Neuronal stem cell (in vitro differentiated cells): ENCODE measurements at regions not wholly inside any gene's neighbourhood (a gene's known extent, or its start where the extent isn't known, plus 50 kb on each side); places are given as distances from the start of the nearest gene placed in this dataset.

Source experiments
- DNase-seq: peaks from one replicate; pipeline ENCODE4 v3.0.0-alpha.2; 2013; ENCODE audit warnings: low spot score
- H2AFZ ChIP-seq: one replicate; pipeline ENCODE4 v1.6.1; 2013; ENCODE audit warnings: mild to moderate bottlenecking, low read length, inconsistent platforms
- H2AK5ac ChIP-seq: 2 replicates; pipeline ENCODE4 v1.6.1; 2013; ENCODE audit warnings: low read depth, mild to moderate bottlenecking, inconsistent platforms, low read length, moderate library complexity, mixed read lengths
- H2BK120ac ChIP-seq: 2 replicates; pipeline ENCODE4 v1.6.1; 2013; ENCODE audit warnings: low read depth, mild to moderate bottlenecking, inconsistent platforms, low read length, moderate library complexity, mixed read lengths
- H2BK12ac ChIP-seq: one replicate; pipeline ENCODE4 v1.6.1; 2013; ENCODE audit warnings: low read length, inconsistent platforms
- H2BK15ac ChIP-seq: 2 replicates; pipeline ENCODE4 v1.6.1; 2013; ENCODE audit warnings: mild to moderate bottlenecking, low read length, inconsistent platforms, mixed read lengths
- H2BK5ac ChIP-seq: one replicate; pipeline ENCODE4 v1.6.1; 2013; ENCODE audit warnings: inconsistent platforms, mild to moderate bottlenecking, low read length, moderate library complexity
- H3K14ac ChIP-seq: one replicate; pipeline ENCODE4 v1.6.1; 2013; ENCODE audit warnings: low read length, inconsistent platforms
- H3K18ac ChIP-seq: 2 replicates; pipeline ENCODE4 v1.6.1; 2013; ENCODE audit warnings: low read length, inconsistent platforms
- H3K23ac ChIP-seq: 2 replicates; pipeline ENCODE4 v1.6.1; 2013; ENCODE audit warnings: low read depth, mild to moderate bottlenecking, mixed read lengths, low read length, inconsistent platforms; ENCODE audit not compliant: poor library complexity
- H3K27ac ChIP-seq: replicated peaks from 3 replicates; pipeline ENCODE4 v1.5.1; 2013; ENCODE audit warnings: low read length, inconsistent platforms
- H3K27me3 ChIP-seq, 3 experiments: 2 replicates each; pipeline ENCODE4 v1.6.1; 2013; ENCODE audit warnings: low read length in 3 of 3, mild to moderate bottlenecking in 2 of 3, inconsistent platforms in 1 of 3, low read depth in 1 of 3, mixed read lengths in 1 of 3, moderate library complexity in 1 of 3; ENCODE audit not compliant: control insufficient read depth in 3 of 3, insufficient read depth in 3 of 3
- H3K36me3 ChIP-seq, 2 donors: replicated peaks in 1 of 2; 2 replicates each; pipeline ENCODE4 v1.6.1; 2013; ENCODE audit warnings: low read length in 2 of 2; ENCODE audit not compliant: control insufficient read depth in 2 of 2, insufficient read depth in 2 of 2
- H3K4ac ChIP-seq: 2 replicates; pipeline ENCODE4 v1.6.1; 2013; ENCODE audit warnings: inconsistent platforms, mild to moderate bottlenecking, low read length, moderate library complexity
- H3K4me1 ChIP-seq, 2 donors: 1 replicate in 1 of 2; 2 replicates in 1 of 2; pipeline ENCODE4 v1.6.1; 2013; ENCODE audit warnings: low read length in 2 of 2, low read depth in 1 of 2; ENCODE audit not compliant: control insufficient read depth in 2 of 2, insufficient read depth in 1 of 2
- H3K4me2 ChIP-seq: one replicate; pipeline ENCODE4 v1.6.1; 2013; ENCODE audit warnings: mild to moderate bottlenecking, low read length, inconsistent platforms; ENCODE audit not compliant: insufficient read depth, poor library complexity, severe bottlenecking
- H3K4me3 ChIP-seq, 2 donors: 2 replicates each; pipeline ENCODE4 v1.5.1; 2013; ENCODE audit warnings: low read length in 2 of 2, mild to moderate bottlenecking in 2 of 2, inconsistent platforms in 1 of 2, moderate library complexity in 1 of 2
- H3K79me1 ChIP-seq: one replicate; pipeline ENCODE4 v1.6.1; 2013; ENCODE audit warnings: low read depth, mild to moderate bottlenecking, inconsistent platforms, low read length, moderate library complexity
- H3K9ac ChIP-seq: one replicate; pipeline ENCODE4 v1.6.1; 2013; ENCODE audit warnings: mild to moderate bottlenecking, low read depth, low read length, inconsistent platforms; ENCODE audit not compliant: poor library complexity
- H3K9me3 ChIP-seq, 2 donors: replicated peaks in 1 of 2; 2 replicates each; pipeline versions ENCODE3 to v1.6.1; 2013; ENCODE audit warnings: low read length in 2 of 2, mild to moderate bottlenecking in 2 of 2, inconsistent platforms in 1 of 2, low read depth in 1 of 2, mixed read lengths in 1 of 2, moderate library complexity in 1 of 2; ENCODE audit not compliant: control insufficient read depth in 2 of 2, insufficient read depth in 1 of 2
- H4K8ac ChIP-seq: one replicate; pipeline ENCODE4 v1.6.1; 2013; ENCODE audit warnings: low read depth, mild to moderate bottlenecking, inconsistent platforms, low read length, moderate library complexity
- H4K91ac ChIP-seq: one replicate; pipeline ENCODE4 v1.6.1; 2013; ENCODE audit warnings: low read length, low read depth, mild to moderate bottlenecking, inconsistent platforms; ENCODE audit not compliant: poor library complexity
- WGBS, 2 donors: extraction: QIAGEN DNeasy Blood & Tissue Kit; methylation state at CpG; one replicate each; pipeline ENCODE4 v1.1.7; 2013; ENCODE audit warnings: missing lambda C conversion rate in 2 of 2, mixed read lengths in 1 of 2; ENCODE audit not compliant: insufficient read length in 2 of 2, insufficient replicate concordance in 1 of 2; ENCODE audit errors: extremely low coverage in 2 of 2; 5-methylcytosine and 5-hydroxymethylcytosine counted together

DNA sequence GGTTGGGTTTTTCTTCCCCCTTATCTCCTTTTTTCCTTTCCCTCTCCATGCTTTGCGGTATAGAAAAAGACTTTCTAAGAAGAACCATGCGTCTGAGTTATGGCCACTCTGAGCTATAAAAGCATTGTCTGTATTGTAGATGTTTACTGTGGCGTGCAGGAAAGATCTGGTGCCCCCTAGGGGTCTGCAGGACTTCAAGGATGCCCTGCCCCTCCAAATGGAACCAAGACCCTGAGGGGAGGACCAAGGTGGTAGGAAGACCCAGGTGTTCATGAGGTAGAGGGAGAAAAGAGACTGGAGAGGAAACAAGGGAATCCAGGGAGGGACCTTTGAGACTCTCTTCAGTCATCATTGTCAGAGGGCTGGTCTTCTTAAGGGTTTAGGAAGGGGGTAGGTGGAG, 68.8 kb downstream of the CYP26A1 start:
- H4K8ac ChIP-seq: no peak overlapping the region
- no peaks in the 10 kb centered on the region for H3K9me3 ChIP-seq
- H2AFZ ChIP-seq: no peak overlapping the region
- DNase-seq: no peak
- no peak overlapping the region for H3K4me3 ChIP-seq
- no peaks in the 10 kb centered on the region for H3K79me1 ChIP-seq
- peaks cover 0 to 12% (median 0%) of the 10 kb centered on the region in 3 experiments for H3K27me3 ChIP-seq
- WGBS, 2 donors: no CpG with 5 or more reads among the region's 3 CpGs
- H2BK15ac ChIP-seq: no peak overlapping the region
- no peak overlapping the region for H2BK5ac ChIP-seq
- no peak overlapping the region for H2AK5ac ChIP-seq
- H2BK12ac ChIP-seq: no peak overlapping the region
- H4K91ac ChIP-seq: no peak overlapping the region
- no peak overlapping the region for H3K9ac ChIP-seq
- H3K18ac ChIP-seq: no peak overlapping the region
- no peak overlapping the region for H3K14ac ChIP-seq
- no peaks in the 10 kb centered on the region for H3K36me3 ChIP-seq
- H3K4me1 ChIP-seq: no peaks in the 10 kb centered on the region
- no peak overlapping the region for H3K4ac ChIP-seq
- no peak overlapping the region for H3K27ac ChIP-seq
- no peak overlapping the region for H3K23ac ChIP-seq
- no peak overlapping the region for H2BK120ac ChIP-seq
- H3K4me2 ChIP-seq: no peak overlapping the region

DNA sequence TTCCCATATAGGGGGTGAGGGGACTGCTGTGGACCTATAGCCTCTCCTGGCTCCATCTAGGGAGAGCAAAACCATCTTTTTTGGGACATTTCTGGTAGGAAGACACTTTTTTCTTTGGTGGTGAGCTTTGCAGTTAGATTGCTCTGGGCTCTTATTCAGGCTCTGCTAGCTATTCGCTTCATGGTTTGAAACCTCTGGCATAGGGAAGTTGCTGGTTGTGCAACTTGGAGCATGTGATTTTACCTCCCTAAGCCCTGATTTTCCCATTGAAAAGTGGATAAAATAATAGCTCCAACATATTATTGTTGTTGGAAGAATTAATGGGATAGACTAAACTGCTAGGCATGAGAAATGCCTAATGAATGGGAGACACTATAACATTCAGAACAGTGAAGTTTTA, 69.6 kb downstream of the CYP26A1 start:
- H2AFZ ChIP-seq: no peak overlapping the region
- H3K27ac ChIP-seq: no peak overlapping the region
- H4K8ac ChIP-seq: no peak overlapping the region
- H2BK120ac ChIP-seq: no peak overlapping the region
- no peak overlapping the region for H4K91ac ChIP-seq
- no peaks in the 10 kb centered on the region for H3K4me1 ChIP-seq
- no peak overlapping the region for H3K18ac ChIP-seq
- WGBS, 2 donors: no CpG with 5 or more reads among the region's 1 CpG
- H3K9ac ChIP-seq: no peak overlapping the region
- H3K36me3 ChIP-seq: no peaks in the 10 kb centered on the region
- H3K9me3 ChIP-seq: no peaks in the 10 kb centered on the region
- no peak overlapping the region for H2BK12ac ChIP-seq
- H3K79me1 ChIP-seq: no peaks in the 10 kb centered on the region
- no peak overlapping the region for H3K14ac ChIP-seq
- no peak for DNase-seq
- no peak overlapping the region for H2BK5ac ChIP-seq
- no peak overlapping the region for H2BK15ac ChIP-seq
- no peak overlapping the region for H3K23ac ChIP-seq
- H3K4ac ChIP-seq: no peak overlapping the region
- peaks cover 0 to 12% (median 0%) of the 10 kb centered on the region in 3 experiments for H3K27me3 ChIP-seq
- no peak overlapping the region for H3K4me2 ChIP-seq
- no peak overlapping the region for H2AK5ac ChIP-seq
- no peak overlapping the region for H3K4me3 ChIP-seq

DNA sequence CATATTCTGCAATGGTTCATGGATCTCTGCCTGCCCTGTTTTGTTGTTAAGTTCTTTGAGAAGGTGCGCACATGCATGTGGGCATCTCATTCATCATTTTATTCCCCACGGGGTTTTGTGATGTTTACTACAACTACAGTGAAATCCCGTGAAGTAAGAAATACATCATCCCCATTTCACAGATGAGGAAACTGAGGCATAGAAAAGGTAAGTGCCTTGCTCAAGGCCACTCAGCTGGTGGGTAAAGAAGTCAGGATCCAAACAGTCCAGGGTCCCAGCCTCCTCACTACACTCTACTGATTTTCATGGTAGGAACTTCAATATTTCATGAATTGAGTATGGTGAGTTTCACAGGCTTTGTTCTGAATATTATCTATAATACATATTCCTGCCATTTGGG, 72.6 kb downstream of the CYP26A1 start:
- no peak for DNase-seq
- no peak overlapping the region for H2BK5ac ChIP-seq
- H2BK12ac ChIP-seq: no peak overlapping the region
- H3K4me1 ChIP-seq: no peaks in the 10 kb centered on the region
- H3K23ac ChIP-seq: no peak overlapping the region
- H3K4me2 ChIP-seq: no peak overlapping the region
- H3K9ac ChIP-seq: no peak overlapping the region
- H2BK120ac ChIP-seq: no peak overlapping the region
- no peaks in the 10 kb centered on the region for H3K9me3 ChIP-seq
- no peaks in the 10 kb centered on the region for H3K79me1 ChIP-seq
- no CpG with 5 or more reads among the region's 3 CpGs for WGBS, 2 donors
- no peak overlapping the region for H2AFZ ChIP-seq
- H2BK15ac ChIP-seq: no peak overlapping the region
- no peak overlapping the region for H4K91ac ChIP-seq
- H3K36me3 ChIP-seq: no peaks in the 10 kb centered on the region
- H4K8ac ChIP-seq: no peak overlapping the region
- no peak overlapping the region for H3K18ac ChIP-seq
- no peak overlapping the region for H3K27ac ChIP-seq
- no peak overlapping the region for H3K4me3 ChIP-seq
- H3K4ac ChIP-seq: no peak overlapping the region
- no peak overlapping the region for H3K14ac ChIP-seq
- H3K27me3 ChIP-seq: peaks cover 0 to 12% (median 0%) of the 10 kb centered on the region in 3 experiments
- no peak overlapping the region for H2AK5ac ChIP-seq

DNA sequence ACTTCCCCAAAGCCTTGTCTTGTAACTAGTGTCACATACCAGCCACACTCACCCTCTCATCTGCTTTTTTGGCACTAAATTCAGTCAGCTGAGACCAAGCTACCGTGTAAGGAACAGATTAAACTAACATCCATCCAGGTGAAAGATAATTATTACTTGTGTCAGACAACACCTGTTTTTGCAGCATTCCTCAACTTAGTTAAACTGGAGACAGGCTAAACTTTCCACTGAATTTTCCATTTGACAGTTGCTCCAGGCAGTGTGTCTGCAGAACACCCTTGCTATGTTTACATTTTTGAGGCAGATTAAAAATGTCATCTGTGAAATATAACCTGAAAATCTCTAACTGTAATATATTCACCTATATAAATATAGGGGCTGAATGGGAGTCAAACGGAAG, 73.6 kb downstream of the CYP26A1 start:
- WGBS, 2 donors: no CpG with 5 or more reads among the region's 2 CpGs
- no peaks in the 10 kb centered on the region for H3K36me3 ChIP-seq
- no peak overlapping the region for H3K4ac ChIP-seq
- H4K8ac ChIP-seq: no peak overlapping the region
- no peak overlapping the region for H2BK120ac ChIP-seq
- no peak overlapping the region for H3K4me2 ChIP-seq
- H3K9me3 ChIP-seq: no peaks in the 10 kb centered on the region
- H2AFZ ChIP-seq: no peak overlapping the region
- no peak overlapping the region for H3K18ac ChIP-seq
- no peak overlapping the region for H3K14ac ChIP-seq
- H2BK5ac ChIP-seq: no peak overlapping the region
- no peaks in the 10 kb centered on the region for H3K4me1 ChIP-seq
- no peak overlapping the region for H3K27ac ChIP-seq
- no peak overlapping the region for H2BK12ac ChIP-seq
- no peak for DNase-seq
- no peak overlapping the region for H3K23ac ChIP-seq
- no peaks in the 10 kb centered on the region for H3K79me1 ChIP-seq
- no peak overlapping the region for H2AK5ac ChIP-seq
- H3K9ac ChIP-seq: no peak overlapping the region
- no peak overlapping the region for H2BK15ac ChIP-seq
- peaks cover 0 to 12% (median 0%) of the 10 kb centered on the region in 3 experiments for H3K27me3 ChIP-seq
- no peak overlapping the region for H3K4me3 ChIP-seq
- H4K91ac ChIP-seq: no peak overlapping the region
